IgD-negative memory B cell (primary cell): ENCODE measurements at regions not wholly inside any gene's neighbourhood (a gene's known extent, or its start where the extent isn't known, plus 50 kb on each side); places are given as distances from the start of the nearest gene placed in this dataset.

Source experiments
- H3K27ac Mint-ChIP-seq, 3 donors: one replicate each; pipeline ENCODE4 v1.8.0; 2020 to 2022; ENCODE audit warnings: mild to moderate bottlenecking in 3 of 3, mixed read lengths in 3 of 3, moderate library complexity in 1 of 3
- H3K27me3 Mint-ChIP-seq: one replicate; pipeline ENCODE4 v1.8.0; 2021; ENCODE audit warnings: mixed read lengths
- H3K36me3 Mint-ChIP-seq: one replicate; pipeline ENCODE4 v1.8.0; 2020; ENCODE audit warnings: mild to moderate bottlenecking, mixed read lengths
- H3K4me1 Mint-ChIP-seq, 3 donors: one replicate each; pipeline ENCODE4 v1.8.0; 2020 to 2022; ENCODE audit warnings: mixed read lengths in 3 of 3, mild to moderate bottlenecking in 1 of 3
- H3K4me3 Mint-ChIP-seq, 4 donors: one replicate each; pipeline ENCODE4 v1.8.0; 2020 to 2022; ENCODE audit warnings: mild to moderate bottlenecking in 4 of 4, mixed read lengths in 4 of 4, moderate library complexity in 3 of 4
- H3K9me3 Mint-ChIP-seq, 3 donors: one replicate each; pipeline ENCODE4 v1.8.0; 2020 to 2021; ENCODE audit warnings: mixed read lengths in 3 of 3, mild to moderate bottlenecking in 1 of 3

DNA sequence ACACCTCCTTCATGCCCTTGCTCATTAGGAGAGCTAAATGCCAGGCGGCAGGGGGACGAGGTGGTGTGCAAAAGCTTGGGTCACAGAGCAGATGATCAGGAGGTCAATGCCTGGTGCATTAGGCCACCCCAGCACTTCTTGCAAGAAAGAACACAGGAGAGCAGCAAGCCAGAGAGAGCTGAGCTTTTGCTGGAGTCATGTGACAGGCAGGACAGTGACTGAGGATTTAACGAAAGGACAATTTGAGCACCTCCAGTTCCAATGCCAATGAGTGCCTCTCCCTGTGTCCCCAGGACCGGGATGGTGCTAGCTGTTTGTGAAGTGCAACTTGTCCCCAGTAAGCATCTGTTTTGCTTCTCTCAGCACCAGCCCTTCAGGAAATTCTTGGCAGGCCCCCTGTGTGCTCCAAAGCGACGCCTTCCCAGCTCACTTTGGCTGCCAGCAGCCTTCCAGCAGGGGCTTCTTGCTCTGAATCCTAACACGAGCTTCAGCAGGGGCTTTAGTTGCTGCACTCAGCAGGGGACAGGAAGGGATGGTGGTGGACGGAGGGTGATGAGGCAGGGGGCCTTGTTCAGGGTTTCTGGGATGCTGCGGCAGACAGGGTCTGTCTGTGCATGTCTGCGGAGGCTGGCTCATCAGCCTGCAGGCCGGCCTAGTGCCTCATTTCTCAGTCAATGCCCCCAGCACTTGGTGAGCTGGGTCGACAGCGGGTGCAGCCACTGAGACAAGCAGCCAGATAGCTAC is 368.1 kb downstream of the RPS24 start:
- H3K36me3 Mint-ChIP-seq = no peaks in the 10 kb centered on the region
- H3K27me3 Mint-ChIP-seq = peaks cover 5% of the 10 kb centered on the region
- no peaks in the 10 kb centered on the region for H3K9me3 Mint-ChIP-seq
- no peak overlapping the region for H3K4me3 Mint-ChIP-seq
- H3K4me1 Mint-ChIP-seq = peaks cover 0 to 5% (median 0%) of the 10 kb centered on the region in 3 donors
- H3K27ac Mint-ChIP-seq = no peak overlapping the region

DNA sequence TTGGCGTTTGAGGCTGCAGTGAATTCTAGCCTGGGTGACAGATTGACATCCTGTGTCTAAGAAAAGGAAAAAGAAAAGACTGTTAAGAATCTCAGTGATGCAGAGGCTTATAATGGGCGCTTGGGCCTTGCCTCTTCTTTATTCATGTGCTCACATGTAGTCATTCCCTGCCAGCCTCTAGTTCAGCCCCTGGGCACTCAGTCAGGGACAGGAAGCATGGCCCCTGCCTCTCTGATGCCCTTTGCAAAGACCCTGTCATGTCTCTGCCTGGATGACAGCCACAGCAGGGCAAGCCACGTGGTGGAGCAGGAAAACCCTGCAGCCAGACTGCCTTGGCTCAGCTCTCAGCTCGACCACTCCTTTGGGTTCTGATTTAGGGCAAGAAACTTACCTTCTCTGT is 368.9 kb downstream of the RPS24 start:
- no peak overlapping the region for H3K27ac Mint-ChIP-seq
- no peaks in the 10 kb centered on the region for H3K9me3 Mint-ChIP-seq
- no peaks in the 10 kb centered on the region for H3K36me3 Mint-ChIP-seq
- no peak overlapping the region for H3K4me3 Mint-ChIP-seq
- H3K4me1 Mint-ChIP-seq = peaks cover 0 to 8% (median 0%) of the 10 kb centered on the region in 3 donors
- peaks cover 8% of the 10 kb centered on the region for H3K27me3 Mint-ChIP-seq

DNA sequence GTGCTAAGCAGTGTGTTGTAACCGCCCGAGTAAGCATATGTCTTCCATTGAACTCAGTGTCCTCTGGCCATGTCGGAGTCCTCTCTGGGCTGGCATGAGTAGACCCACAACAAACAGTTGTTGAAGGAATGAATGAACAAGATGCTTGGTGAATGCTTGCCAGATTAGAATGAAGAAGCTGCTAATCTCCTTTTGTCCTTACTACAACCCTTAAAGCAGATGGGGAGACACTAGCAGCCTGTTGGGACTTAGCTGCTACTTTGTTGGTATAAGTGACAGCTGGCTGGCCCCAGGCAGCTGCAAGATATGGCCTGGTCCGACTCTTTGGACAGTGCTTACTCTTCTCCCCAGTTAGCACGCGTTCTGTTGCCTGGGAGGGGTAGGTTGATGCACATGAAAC is 370.1 kb downstream of the RPS24 start:
- no peak overlapping the region for H3K27ac Mint-ChIP-seq
- peaks cover 3% of the 10 kb centered on the region for H3K36me3 Mint-ChIP-seq
- H3K27me3 Mint-ChIP-seq = peaks cover 8% of the 10 kb centered on the region
- no peaks in the 10 kb centered on the region for H3K9me3 Mint-ChIP-seq
- H3K4me1 Mint-ChIP-seq = peaks cover 0 to 8% (median 5%) of the 10 kb centered on the region in 3 donors
- no peak overlapping the region for H3K4me3 Mint-ChIP-seq

DNA sequence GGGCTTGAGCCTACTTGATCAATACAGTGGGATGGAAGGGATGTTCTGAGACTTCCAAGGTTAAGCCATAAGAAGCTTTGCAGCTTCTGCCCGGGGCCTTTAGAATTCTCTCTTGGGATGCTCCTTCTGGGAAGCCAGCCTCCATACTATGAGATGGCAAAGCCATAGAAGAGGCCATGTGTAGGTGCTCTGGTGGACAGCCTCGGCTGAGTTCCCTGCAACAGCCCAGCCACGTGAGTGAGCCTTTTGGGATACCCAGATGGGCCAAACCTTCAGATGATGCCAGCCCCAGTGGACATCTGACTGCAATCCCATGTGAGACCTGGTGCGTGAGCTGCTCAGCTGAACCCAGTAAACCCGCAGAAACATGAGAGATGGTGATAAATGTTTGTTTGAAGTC is 370.6 kb downstream of the RPS24 start:
- no peak overlapping the region for H3K27ac Mint-ChIP-seq
- H3K9me3 Mint-ChIP-seq = no peaks in the 10 kb centered on the region
- H3K36me3 Mint-ChIP-seq = peaks cover 3% of the 10 kb centered on the region
- peaks cover 12% of the 10 kb centered on the region for H3K27me3 Mint-ChIP-seq
- no peak overlapping the region for H3K4me3 Mint-ChIP-seq
- H3K4me1 Mint-ChIP-seq = peaks cover 0 to 8% (median 5%) of the 10 kb centered on the region in 3 donors

GRCh38 chr10:78405231-78405630 is 371.6 kb downstream of the RPS24 start:
- Mint-ChIP-seq H3K27me3 (peaks cover 12% of the 10 kb centered on the region), H3K36me3 (peaks cover 3% of the 10 kb centered on the region), H3K4me3 (no peak overlapping the region), H3K9me3 (no peaks in the 10 kb centered on the region), H3K4me1 (peaks cover 0 to 8% (median 5%) of the 10 kb centered on the region in 3 donors), H3K27ac (no peak overlapping the region)

- H3K4me1 Mint-ChIP-seq = peaks cover 0 to 8% (median 5%) of the 10 kb centered on the region in 3 donors
- no peaks in the 10 kb centered on the region for H3K9me3 Mint-ChIP-seq
- H3K4me3 Mint-ChIP-seq = no peak overlapping the region
- peaks cover 3% of the 10 kb centered on the region for H3K36me3 Mint-ChIP-seq
- no peak overlapping the region for H3K27ac Mint-ChIP-seq
- peaks cover 11% of the 10 kb centered on the region for H3K27me3 Mint-ChIP-seq
Measured at GRCh38 chr10:78405736-78406135, 372.1 kb downstream of the RPS24 start.

DNA sequence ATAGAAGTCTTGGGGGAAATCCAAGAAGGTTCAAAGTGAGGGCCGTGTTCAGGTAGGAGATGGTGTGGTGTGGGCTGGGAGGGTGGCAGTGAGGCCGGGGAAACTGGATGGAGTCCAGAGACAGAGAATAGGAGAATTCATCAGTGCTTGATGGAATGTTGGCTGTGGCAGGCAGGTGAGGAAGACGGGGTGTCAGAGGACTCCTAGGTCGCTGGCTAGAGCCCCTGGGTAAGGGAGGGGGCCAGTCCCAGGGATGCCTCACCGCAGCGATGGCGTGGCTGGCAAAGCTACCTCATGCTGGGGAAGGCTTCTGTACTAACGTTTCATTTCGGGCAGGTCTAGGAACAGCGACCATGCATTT is 373.0 kb downstream of the RPS24 start:
- Mint-ChIP-seq H3K4me1 (peaks cover 0 to 8% (median 5%) of the 10 kb centered on the region in 3 donors), H3K36me3 (peaks cover 3% of the 10 kb centered on the region)

DNA sequence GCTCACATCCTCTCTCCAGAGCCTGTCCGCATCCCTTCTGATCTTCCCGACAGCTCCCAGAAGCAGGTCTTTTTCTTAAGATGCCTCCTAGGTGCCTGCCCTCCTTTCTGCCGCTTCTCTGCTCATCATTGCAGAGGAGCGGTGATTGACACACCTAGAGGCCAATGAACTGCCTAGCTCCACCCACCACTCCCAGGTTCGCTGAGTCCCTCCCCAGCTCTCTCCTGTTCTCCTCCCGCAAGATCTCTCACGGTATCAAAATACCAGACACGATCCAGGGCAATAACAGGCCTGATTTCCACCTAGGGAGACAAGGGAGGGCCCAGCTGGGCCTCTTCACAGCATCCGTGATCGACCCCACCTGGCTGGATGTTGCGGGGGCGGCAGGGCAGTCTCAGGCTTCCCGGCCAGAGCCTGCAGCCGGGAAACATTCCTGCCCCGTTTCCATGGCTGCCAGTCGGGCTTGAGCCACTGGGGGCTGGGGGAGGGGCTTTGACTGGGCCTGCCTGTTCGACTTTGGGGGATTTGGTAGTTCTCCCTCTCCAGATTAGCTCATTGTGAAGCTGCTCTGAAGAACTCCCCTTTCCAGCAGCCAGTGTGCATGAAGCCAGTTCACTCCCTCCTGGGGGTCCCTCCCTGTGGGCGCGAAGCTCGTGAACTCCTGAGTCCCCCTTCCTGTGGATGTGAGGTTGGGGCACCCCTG is 373.5 kb downstream of the RPS24 start:
- Mint-ChIP-seq H3K4me1 (peaks cover 0 to 8% (median 5%) of the 10 kb centered on the region in 3 donors), H3K9me3 (no peaks in the 10 kb centered on the region), H3K36me3 (peaks cover 3% of the 10 kb centered on the region), H3K4me3 (peak overlapping the region in 3 of 4 donors; percentile 30 to 86 (median 39)), H3K27ac (no peak overlapping the region), H3K27me3 (peaks cover 8% of the 10 kb centered on the region)

More for the DNA sequence above, 373.0 kb downstream of the RPS24 start:
- H3K9me3 Mint-ChIP-seq = no peaks in the 10 kb centered on the region
- peak overlapping the region in 2 of 4 donors; percentile 39 to 86 for H3K4me3 Mint-ChIP-seq
- peaks cover 8% of the 10 kb centered on the region for H3K27me3 Mint-ChIP-seq
- H3K27ac Mint-ChIP-seq = no peak overlapping the region

DNA sequence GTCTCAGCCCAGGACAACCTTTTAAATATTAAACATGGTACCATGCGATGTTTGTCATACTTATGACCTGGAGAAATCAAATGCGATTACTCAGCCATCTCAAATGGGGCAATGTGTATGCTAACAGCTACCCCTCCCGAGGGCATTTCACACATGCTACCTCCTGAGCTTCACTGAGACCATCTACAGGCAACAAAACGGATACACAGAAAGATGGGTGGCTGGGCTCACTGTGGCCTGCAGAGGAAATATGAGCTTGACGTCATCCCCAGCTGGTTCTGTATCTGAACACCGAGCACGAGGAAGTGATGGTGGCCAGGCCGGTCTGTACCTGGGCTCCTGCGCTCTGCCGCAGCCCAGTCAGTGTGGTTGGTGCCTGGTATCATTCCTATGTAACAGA is 374.3 kb downstream of the RPS24 start:
- Mint-ChIP-seq H3K4me1 (peaks cover 0 to 8% (median 5%) of the 10 kb centered on the region in 3 donors), H3K27ac (no peak overlapping the region), H3K36me3 (peaks cover 3% of the 10 kb centered on the region), H3K4me3 (no peak overlapping the region), H3K9me3 (no peaks in the 10 kb centered on the region), H3K27me3 (peaks cover 8% of the 10 kb centered on the region)

DNA sequence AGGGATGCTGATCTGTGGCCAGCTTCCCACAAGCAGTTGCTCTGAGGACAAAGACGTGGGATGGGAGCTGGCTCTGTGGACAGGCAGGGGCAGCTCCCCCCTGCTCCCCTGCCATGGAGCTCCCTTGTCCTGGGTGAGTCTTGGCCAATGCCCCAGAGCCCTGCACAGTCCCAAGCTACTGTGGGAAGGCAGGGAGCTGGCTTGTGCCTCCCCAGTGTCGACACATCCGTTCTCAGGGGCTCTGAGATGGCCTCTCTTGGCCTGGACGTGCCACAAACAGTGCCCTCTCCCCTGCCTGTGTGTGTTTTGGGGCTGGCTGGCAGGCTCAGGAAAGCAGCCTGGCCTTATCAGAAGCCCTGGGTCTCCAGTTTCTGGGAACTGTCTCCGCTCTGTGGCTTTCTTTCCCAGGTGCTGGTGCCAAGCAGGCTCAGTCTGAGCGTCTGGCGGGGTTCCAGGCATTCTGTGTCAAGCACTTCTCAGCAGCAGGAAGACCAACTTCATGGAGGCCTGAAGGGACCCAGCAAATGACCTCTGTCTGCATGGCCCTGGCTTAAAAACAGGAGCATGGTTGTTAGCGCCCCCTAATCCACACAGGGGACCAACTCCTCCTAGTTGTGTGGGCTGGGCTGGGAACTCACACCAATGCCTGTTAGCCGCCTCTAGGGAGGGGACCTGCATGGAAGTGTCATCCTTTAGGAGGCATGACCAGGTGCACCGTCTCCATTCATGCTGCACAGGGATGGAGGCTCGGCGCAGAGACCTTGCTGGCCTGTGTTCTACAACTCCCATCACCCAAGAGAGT is 375.2 kb downstream of the RPS24 start:
- no peak overlapping the region for H3K27ac Mint-ChIP-seq
- no peaks in the 10 kb centered on the region for H3K9me3 Mint-ChIP-seq
- H3K4me3 Mint-ChIP-seq = no peak overlapping the region
- H3K4me1 Mint-ChIP-seq = peaks cover 0 to 8% (median 5%) of the 10 kb centered on the region in 3 donors
- H3K27me3 Mint-ChIP-seq = peaks cover 8% of the 10 kb centered on the region
- peaks cover 3% of the 10 kb centered on the region for H3K36me3 Mint-ChIP-seq

DNA sequence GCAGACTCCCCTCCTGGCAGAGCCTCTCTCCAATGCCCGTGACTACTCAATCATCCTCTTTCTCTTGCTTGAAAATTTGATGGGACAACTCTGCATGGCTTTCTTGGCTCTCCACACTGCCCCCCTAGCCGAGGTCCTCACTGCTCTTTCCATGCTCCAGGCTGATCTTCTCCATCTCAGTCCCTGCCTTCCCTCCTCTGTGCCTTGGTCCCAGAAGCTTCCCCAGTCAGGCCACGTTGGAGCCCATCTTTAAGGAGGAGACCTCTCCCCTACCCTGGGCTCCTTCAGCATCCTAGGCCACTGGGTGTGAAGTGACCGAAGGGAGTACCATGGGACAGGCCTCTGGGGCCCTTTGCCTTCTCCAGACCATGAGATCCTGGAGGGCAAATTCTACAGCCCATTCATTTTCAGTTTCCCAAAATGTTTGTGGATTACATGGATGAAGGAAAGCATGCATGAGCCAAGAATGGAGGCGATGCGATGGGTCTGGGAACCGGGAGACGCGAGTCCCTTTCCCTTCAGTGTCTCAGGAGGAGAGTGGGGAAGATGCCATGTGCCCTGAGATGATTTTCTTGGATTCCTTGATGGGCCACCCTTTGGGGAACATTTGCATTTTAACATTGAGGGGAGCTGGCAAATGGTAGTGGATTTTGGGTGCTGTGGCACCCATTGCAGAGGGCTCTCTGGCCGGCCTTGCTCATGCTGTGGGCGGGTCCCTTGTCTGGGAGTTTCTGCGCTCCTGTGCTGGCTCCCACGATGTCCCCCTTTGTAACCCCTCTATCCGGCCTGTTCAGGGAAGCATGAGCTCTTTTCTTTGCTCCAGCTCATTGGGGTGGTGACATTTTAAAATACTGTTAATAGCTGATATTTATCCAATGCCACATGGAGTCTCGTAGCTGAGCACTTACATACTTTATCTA is 376.6 kb downstream of the RPS24 start:
- Mint-ChIP-seq H3K4me3 (no peak overlapping the region), H3K9me3 (no peaks in the 10 kb centered on the region), H3K27ac (no peak overlapping the region), H3K4me1 (peaks cover 0 to 8% (median 5%) of the 10 kb centered on the region in 3 donors), H3K27me3 (peaks cover 8% of the 10 kb centered on the region), H3K36me3 (peaks cover 3% of the 10 kb centered on the region)

DNA sequence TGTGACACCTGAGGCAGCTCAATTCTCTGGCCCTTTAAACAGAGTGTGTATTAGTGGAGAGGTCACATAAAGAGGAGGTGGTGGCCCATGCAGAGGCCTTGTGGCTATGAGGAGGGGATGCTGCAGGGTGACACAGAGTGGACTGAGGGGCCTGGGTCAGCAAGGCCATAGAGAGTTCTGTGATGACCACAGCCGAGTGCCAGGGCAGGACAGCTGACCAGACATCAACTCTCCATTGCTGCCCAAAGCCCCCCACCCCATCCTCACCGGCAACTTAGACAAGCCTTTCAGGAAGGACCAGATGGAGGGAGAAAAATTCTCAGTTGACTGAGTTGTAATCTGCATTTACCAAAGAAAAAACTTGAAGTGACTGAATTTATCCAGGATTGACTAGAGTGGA is 378.1 kb downstream of the RPS24 start:
- Mint-ChIP-seq H3K4me3 (no peak overlapping the region), H3K27me3 (peaks cover 8% of the 10 kb centered on the region), H3K27ac (no peak overlapping the region), H3K9me3 (no peaks in the 10 kb centered on the region), H3K4me1 (peaks cover 0 to 5% (median 4%) of the 10 kb centered on the region in 3 donors), H3K36me3 (peaks cover 3% of the 10 kb centered on the region)

DNA sequence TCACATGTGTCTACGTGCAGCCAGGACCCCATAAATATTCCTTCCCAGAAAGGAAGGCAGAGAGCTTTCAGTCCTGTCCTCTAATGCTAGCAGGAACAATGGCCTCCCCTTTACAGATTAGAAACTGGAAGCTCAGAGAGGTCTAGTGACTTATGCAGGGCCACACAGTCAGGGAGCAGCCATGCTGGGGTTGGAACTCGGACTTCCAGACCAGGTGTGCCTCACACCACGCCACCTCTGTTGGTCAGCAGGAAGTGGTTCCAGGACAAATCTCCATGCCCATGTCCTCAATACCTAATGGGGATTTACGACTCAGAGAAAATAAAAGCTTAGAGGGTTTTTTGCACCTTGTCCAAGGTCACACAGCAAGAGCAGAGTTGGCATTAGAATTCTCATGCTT is 378.9 kb downstream of the RPS24 start:
- H3K9me3 Mint-ChIP-seq = no peaks in the 10 kb centered on the region
- no peak overlapping the region for H3K27ac Mint-ChIP-seq
- H3K36me3 Mint-ChIP-seq = peaks cover 3% of the 10 kb centered on the region
- H3K4me3 Mint-ChIP-seq = no peak overlapping the region
- peaks cover 0 to 5% (median 0%) of the 10 kb centered on the region in 3 donors for H3K4me1 Mint-ChIP-seq
- peaks cover 4% of the 10 kb centered on the region for H3K27me3 Mint-ChIP-seq
